Spleen (tissue), 7 donors: ENCODE measurements at regions not wholly inside any gene's neighbourhood (a gene's known extent, or its start where the extent isn't known, plus 50 kb on each side); places are given as distances from the start of the nearest gene placed in this dataset.

Experiments used
- CTCF ChIP-seq, 11 experiments: fragments of 200-600 bp in 7 of 11; fragments of 450-650 bp in 4 of 11; sonication (generic) in 4 of 11; IDR thresholded peaks in 8 of 11; conservative IDR thresholded peaks in 3 of 11; 1 replicate in 7 of 11; 2 replicates in 4 of 11; pipeline versions ENCODE4 v1.4.0 to v1.8.0; 2016 to 2021; ENCODE audit warnings: antibody characterized with exemption in 11 of 11, inconsistent platforms in 4 of 11, mild to moderate bottlenecking in 1 of 11
- POLR2A ChIP-seq, 3 donors: fragments of 450-650 bp; IDR thresholded peaks; one replicate each; pipeline ENCODE4 v1.5.1; 2017; ENCODE audit warnings: antibody characterized with exemption in 3 of 3, mild to moderate bottlenecking in 1 of 3
- donor health status: DM: no; HTN: no; CAD: no; lungs with moderate emphysema.
- donor health status: DM: no; HTN: no; CAD: no.
- donor health status: DM: no; HTN: no; CAD: no.

GRCh38 chr2:217177720-217178119 is 317.9 kb upstream of the TNP1 start:
- TF ChIP-seq CTCF (IDR thresholded peaks at IDR 0.05 in 8 of 11, conservative IDR thresholded peaks at IDR 0.05 in 3 of 11): no peak
- TF ChIP-seq POLR2A (IDR thresholded peaks at IDR 0.05): no peak
